ENCODE measurements at regions not wholly inside any gene's neighbourhood (a gene's known extent, or its start where the extent isn't known, plus 50 kb on each side); places are given as distances from the start of the nearest gene placed in this dataset.

DNA sequence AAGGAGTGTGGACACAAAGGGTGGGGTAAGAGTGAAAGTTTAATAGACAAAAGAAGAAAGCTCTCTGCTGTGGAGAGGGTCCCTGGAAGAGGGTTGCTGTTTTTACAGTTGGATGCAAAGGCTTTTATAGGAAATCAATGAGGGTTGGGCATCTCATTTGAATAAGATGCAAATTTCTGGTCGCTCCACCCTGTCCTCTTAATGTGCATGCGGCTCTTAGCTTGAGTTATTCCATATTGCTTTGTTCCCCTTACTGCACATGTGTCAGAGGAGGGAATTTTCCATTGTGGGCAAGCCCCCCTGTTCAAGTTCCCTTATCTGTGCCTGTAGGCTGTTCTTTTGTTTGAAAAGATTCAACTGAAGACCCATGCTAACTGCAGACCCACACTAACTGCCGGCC, 326.5 kb downstream of the BCL11A start:
- TF ChIP-seq GABPA (IDR thresholded peaks at IDR 0.05; ENCODE audit: low read depth) (no peak), RFX5 (IDR thresholded peaks at IDR 0.05; ENCODE audit: low read depth, low read length) (no peak), EZH2 (IDR thresholded peaks at IDR 0.05; ENCODE audit: borderline replicate concordance, control insufficient read depth, low read depth, low read length) (no peak), USF2 (IDR thresholded peaks at IDR 0.05; ENCODE audit: borderline replicate concordance, low read depth, low read length) (no peak), DPF2 (IDR thresholded peaks at IDR 0.05) (no peak), ESRRA (IDR thresholded peaks at IDR 0.05; ENCODE audit: low read length) (no peak), KAT2A (conservative IDR thresholded peaks at IDR 0.05; ENCODE audit: control insufficient read depth, low read depth, low read length) (no peak), ZBTB4 (CRISPR knock-in tag; IDR thresholded peaks at IDR 0.05) (no peak), POLR2A (IDR thresholded peaks at IDR 0.05; ENCODE audit: low read depth, low read length) (no peak), TCF3 (IDR thresholded peaks at IDR 0.05; ENCODE audit: borderline replicate concordance, insufficient read depth, low read depth, low read length) (no peak)
- TF ChIP-seq, protein P1, sequence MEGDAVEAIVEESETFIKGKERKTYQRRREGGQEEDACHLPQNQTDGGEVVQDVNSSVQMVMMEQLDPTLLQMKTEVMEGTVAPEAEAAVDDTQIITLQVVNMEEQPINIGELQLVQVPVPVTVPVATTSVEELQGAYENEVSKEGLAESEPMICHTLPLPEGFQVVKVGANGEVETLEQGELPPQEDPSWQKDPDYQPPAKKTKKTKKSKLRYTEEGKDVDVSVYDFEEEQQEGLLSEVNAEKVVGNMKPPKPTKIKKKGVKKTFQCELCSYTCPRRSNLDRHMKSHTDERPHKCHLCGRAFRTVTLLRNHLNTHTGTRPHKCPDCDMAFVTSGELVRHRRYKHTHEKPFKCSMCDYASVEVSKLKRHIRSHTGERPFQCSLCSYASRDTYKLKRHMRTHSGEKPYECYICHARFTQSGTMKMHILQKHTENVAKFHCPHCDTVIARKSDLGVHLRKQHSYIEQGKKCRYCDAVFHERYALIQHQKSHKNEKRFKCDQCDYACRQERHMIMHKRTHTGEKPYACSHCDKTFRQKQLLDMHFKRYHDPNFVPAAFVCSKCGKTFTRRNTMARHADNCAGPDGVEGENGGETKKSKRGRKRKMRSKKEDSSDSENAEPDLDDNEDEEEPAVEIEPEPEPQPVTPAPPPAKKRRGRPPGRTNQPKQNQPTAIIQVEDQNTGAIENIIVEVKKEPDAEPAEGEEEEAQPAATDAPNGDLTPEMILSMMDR (IDR thresholded peaks at IDR 0.05 in 2 of 3, conservative IDR thresholded peaks at IDR 0.05 in 1 of 3; ENCODE audit: control insufficient read depth in 2 of 3, extremely low read depth in 1 of 3, insufficient read depth in 1 of 3, low read depth in 3 of 3, low read length in 3 of 3), result no peak
- TF ChIP-seq, protein P2, sequence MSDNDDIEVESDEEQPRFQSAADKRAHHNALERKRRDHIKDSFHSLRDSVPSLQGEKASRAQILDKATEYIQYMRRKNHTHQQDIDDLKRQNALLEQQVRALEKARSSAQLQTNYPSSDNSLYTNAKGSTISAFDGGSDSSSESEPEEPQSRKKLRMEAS (IDR thresholded peaks at IDR 0.05; ENCODE audit: low read depth, low read length), result no peak

Measured in GM12878 (cell line).